HG03378 (cell line): ENCODE measurements at regions not wholly inside any gene's neighbourhood (a gene's known extent, or its start where the extent isn't known, plus 50 kb on each side); places are given as distances from the start of the nearest gene placed in this dataset.
"Not testable (repeated sequence)": the region's sequence is repeated elsewhere in the genome, so short reads cannot be mapped to it uniquely, and the experiment has no call there.

ENCODE experiments used
- ATAC-seq: cut with Tn5 transposase; IDR thresholded peaks from one replicate; pipeline ENCODE4 v1.9.1; 2021; ENCODE audit warnings: mild to moderate bottlenecking, moderate library complexity; ENCODE audit not compliant: unreplicated experiment

GRCh38 chr3:94648270-94649180, 585.7 kb downstream of the NSUN3 start:
- not testable (repeated sequence) for ATAC-seq

GRCh38 chr3:94654096-94654495, 591.2 kb downstream of the NSUN3 start:
- ATAC-seq, result no peak

- no peak for ATAC-seq
These were observed 603.1 kb downstream of the NSUN3 start for GRCh38 chr3:94665922-94666321.

GRCh38 chr3:94671078-94671477, 608.2 kb downstream of the NSUN3 start:
- ATAC-seq, result no peak

GRCh38 chr3:94673876-94674275, 611.0 kb downstream of the NSUN3 start:
- ATAC-seq, result no peak

GRCh38 chr3:94686208-94686607, 623.3 kb downstream of the NSUN3 start:
- no peak for ATAC-seq

GRCh38 chr3:94693997-94694640, 631.3 kb downstream of the NSUN3 start:
- ATAC-seq, result no peak

GRCh38 chr3:94694894-94695293, 632.0 kb downstream of the NSUN3 start:
- no peak for ATAC-seq

- no peak for ATAC-seq
These were observed 641.6 kb downstream of the NSUN3 start for GRCh38 chr3:94704467-94704866.

GRCh38 chr3:94709249-94709902, 646.5 kb downstream of the NSUN3 start:
- no peak for ATAC-seq

GRCh38 chr3:94714194-94714593, 651.3 kb downstream of the NSUN3 start:
- ATAC-seq, result no peak

- no peak for ATAC-seq
These were observed 653.6 kb downstream of the NSUN3 start for GRCh38 chr3:94716326-94717018.

- ATAC-seq, result no peak
These were observed 671.3 kb downstream of the NSUN3 start for GRCh38 chr3:94734206-94734605.

- no peak for ATAC-seq
These were observed 672.5 kb downstream of the NSUN3 start for GRCh38 chr3:94735354-94735753.

GRCh38 chr3:94737116-94737515, 674.3 kb downstream of the NSUN3 start:
- ATAC-seq, result no peak

GRCh38 chr3:94739420-94739819, 676.6 kb downstream of the NSUN3 start:
- ATAC-seq, result no peak

GRCh38 chr3:94758751-94759150, 695.9 kb downstream of the NSUN3 start:
- ATAC-seq, result no peak

- no peak for ATAC-seq
These were observed 709.5 kb downstream of the NSUN3 start for GRCh38 chr3:94772402-94772801.

GRCh38 chr3:94775746-94776145, 712.9 kb downstream of the NSUN3 start:
- ATAC-seq, result no peak

- ATAC-seq, result no peak
These were observed 713.6 kb downstream of the NSUN3 start for GRCh38 chr3:94776401-94776915.

GRCh38 chr3:94778289-94778688, 715.4 kb downstream of the NSUN3 start:
- no peak for ATAC-seq
